K562 (cell line): ENCODE measurements at regions not wholly inside any gene's neighbourhood (a gene's known extent, or its start where the extent isn't known, plus 50 kb on each side); places are given as distances from the start of the nearest gene placed in this dataset.

ENCODE experiments used
- ATAC-seq: fragments of 200-7000 bp; cut with Tn5 transposase; 3 replicates; pipeline ENCODE4 v1.9.1; 2020; ENCODE audit warnings: moderate library complexity
- BruUV-seq: library from RNA; stranded (reverse); fragments of 400-500 nt; replicated peaks from 2 replicates; lab custom pipeline; 2021; lab: Mats Ljungman, UMichigan
- CTCF ChIA-PET: fragments of 300-600 bp; formaldehyde crosslinking; extraction: SDS; loops from one replicate; lab custom pipeline; 2021; ENCODE audit warnings: low intra/inter-chr PET ratio; lab: Yijun Ruan, JAX
- POLR2A ChIA-PET: fragments of 300-600, 350-650 bp; sonication (Branson Sonifier 250); formaldehyde crosslinking; extraction: SDS; loops from one replicate; lab custom pipeline; 2021; ENCODE audit warnings: antibody characterized with exemption, inconsistent platforms; lab: Yijun Ruan, JAX
- DNase-seq, 4 experiments: peaks; one replicate each; pipeline versions ENCODE4 v3.0.0 to v3.0.0-alpha.2; 2011 to 2018; ENCODE audit warnings: low spot score in 3 of 4, mixed read lengths in 3 of 4; ENCODE audit errors: extremely low read depth in 1 of 4
- FAIRE-seq: peaks from 2 replicates; lab custom pipeline; 2011; peaks lifted over from hg19 to GRCh38; lab: Jason Lieb, UNC
- H2AFZ ChIP-seq: 2 replicates; pipeline ENCODE4 v1.6.0; 2011; ENCODE audit warnings: low read depth, low read length, control low read depth, inconsistent platforms
- H3K27ac ChIP-seq: fragments of 200-600 bp; 3 replicates; pipeline ENCODE4 v1.8.0; 2011; ENCODE audit warnings: low read depth, mild to moderate bottlenecking, control low read depth, inconsistent platforms, low read length, moderate library complexity, mixed read lengths; ENCODE audit errors: extremely low read depth
- H3K27me3 ChIP-seq, 2 experiments: fragments of 300-600 bp in 1 of 2; 2 replicates in 1 of 2; 3 replicates in 1 of 2; pipeline versions ENCODE4 v1.6.0 to v1.8.0; 2011; ENCODE audit warnings: inconsistent platforms in 2 of 2, low read length in 2 of 2, mild to moderate bottlenecking in 1 of 2, mixed read lengths in 1 of 2, moderate library complexity in 1 of 2; ENCODE audit not compliant: control insufficient read depth in 2 of 2, insufficient read depth in 2 of 2
- H3K36me3 ChIP-seq: fragments of 300-600 bp; 3 replicates; pipeline ENCODE4 v1.8.0; 2011; ENCODE audit warnings: mild to moderate bottlenecking, low read length, inconsistent platforms; ENCODE audit not compliant: control insufficient read depth, insufficient read depth
- H3K4me1 ChIP-seq, 2 experiments: fragments of 200-600 bp in 1 of 2; replicated peaks in 1 of 2; 2 replicates in 1 of 2; 3 replicates in 1 of 2; pipeline versions ENCODE4 v1.5.1 to v1.8.0; 2011; ENCODE audit warnings: inconsistent platforms in 2 of 2, low read length in 2 of 2, mild to moderate bottlenecking in 1 of 2, mixed read lengths in 1 of 2, moderate library complexity in 1 of 2; ENCODE audit not compliant: control insufficient read depth in 2 of 2, insufficient read depth in 2 of 2
- H3K4me2 ChIP-seq: 2 replicates; pipeline ENCODE4 v1.6.1; 2011; ENCODE audit warnings: low read length, control low read depth, inconsistent platforms, mixed read lengths; ENCODE audit not compliant: insufficient read depth
- H3K4me3 ChIP-seq: fragments of 200-600 bp; sonication (generic), shearing (Covaris generic); 2 replicates; pipeline ENCODE4 v1.5.1; 2016; ENCODE audit warnings: control low read depth, inconsistent platforms
- H3K79me2 ChIP-seq: fragments of 200-600 bp; 3 replicates; pipeline ENCODE4 v1.8.0; 2011; ENCODE audit warnings: low read length, inconsistent platforms; ENCODE audit not compliant: control insufficient read depth, insufficient read depth
- H3K9ac ChIP-seq, 2 experiments: 2 replicates each; pipeline versions ENCODE4 v1.6.0 to v1.6.1; 2011; ENCODE audit warnings: low read depth in 2 of 2, low read length in 2 of 2, control low read depth in 1 of 2, inconsistent platforms in 1 of 2, mild to moderate bottlenecking in 1 of 2, mixed read lengths in 1 of 2; ENCODE audit not compliant: insufficient read depth in 1 of 2
- H3K9me1 ChIP-seq: one replicate; pipeline ENCODE4 v1.6.0; 2011; ENCODE audit warnings: inconsistent platforms, mild to moderate bottlenecking, low read length, moderate library complexity; ENCODE audit not compliant: control insufficient read depth, insufficient read depth
- H3K9me3 ChIP-seq: replicated peaks from 2 replicates; pipeline ENCODE4 v1.5.1; 2011; ENCODE audit warnings: low read depth, low read length, inconsistent platforms; ENCODE audit not compliant: control insufficient read depth, insufficient read depth
- H4K20me1 ChIP-seq: replicated peaks from 2 replicates; pipeline ENCODE4 v1.6.1; 2011; ENCODE audit warnings: low read length, inconsistent platforms, mixed read lengths; ENCODE audit not compliant: control insufficient read depth, insufficient read depth
- HEY1 ChIP-seq: fragments of 250-450 bp; sonication (Bioruptor Pico); IDR thresholded peaks from 2 replicates; pipeline ENCODE4 v1.5.0; 2020; ENCODE audit warnings: mild to moderate bottlenecking, moderate library complexity, borderline replicate concordance
- MLX ChIP-seq, 2 experiments: fragments of 450-650 bp in 1 of 2; sonication (generic) in 1 of 2; formaldehyde crosslinking; conservative IDR thresholded peaks; 2 replicates each; pipeline versions ENCODE4 v1.4.0 to v1.8.1; 2020 to 2022; ENCODE audit warnings: mild to moderate bottlenecking in 1 of 2, missing genetic modification reagents in 1 of 2
- RBFOX2 ChIP-seq: fragments of 200-400 bp; formaldehyde crosslinking; IDR thresholded peaks from 2 replicates; pipeline ENCODE4 v1.6.1; 2017; ENCODE audit warnings: low read depth, mild to moderate bottlenecking, low read length, moderate library complexity
- THAP12 ChIP-seq: fragments of 250-450 bp; sonication (Bioruptor Pico); IDR thresholded peaks from 2 replicates; pipeline ENCODE4 v1.9.0; 2021; ENCODE audit warnings: mild to moderate bottlenecking, inconsistent platforms
- ZNF79 ChIP-seq: fragments of 250-450 bp; sonication (Bioruptor Pico); IDR thresholded peaks from 2 replicates; pipeline ENCODE4 v1.4.0; 2020; ENCODE audit warnings: low read depth, mild to moderate bottlenecking, moderate library complexity
- WGBS: fragments of 100-300 bp; shearing (Covaris generic); methylation state at CpG from one replicate; pipeline ENCODE4 v1.1.6; 2016; ENCODE audit warnings: low coverage, mixed read lengths; ENCODE audit not compliant: insufficient coverage; ENCODE audit errors: missing lambda C conversion rate; 5-methylcytosine and 5-hydroxymethylcytosine counted together
- in situ Hi-C: fragments of 300-500 bp; cut with MboI; formaldehyde crosslinking; loops from 4 replicates; pipeline ENCODE4 v1.15.0; 2018; ENCODE audit warnings: inconsistent platforms, mixed read lengths
- intact Hi-C: fragments of 100-400 bp; cut with micrococcal nuclease; formaldehyde crosslinking; loops from 2 replicates; pipeline ENCODE4 v1.14.2; 2022

- ChIA-PET CTCF (no interaction called here), POLR2A (no interaction called here)
- Histone ChIP-seq H4K20me1 (no peaks in the 10 kb centered on the region), H2AFZ (no peak overlapping the region), H3K4me2 (no peak overlapping the region), H3K79me2 (no peaks in the 10 kb centered on the region), H3K9me3 (no peaks in the 10 kb centered on the region), H3K9me1 (no peaks in the 10 kb centered on the region), H3K27me3 (no peaks in the 10 kb centered on the region), H3K9ac (no peak overlapping the region), H3K4me3 (no peak overlapping the region), H3K36me3 (no peaks in the 10 kb centered on the region), H3K4me1 (no peaks in the 10 kb centered on the region), H3K27ac (no peak overlapping the region)
- intact Hi-C loops (no loop called here), in situ Hi-C loops (no loop called here)
- TF ChIP-seq ZNF79 (CRISPR knock-in tag) (no peak), MLX (CRISPR knock-in tag; conservative IDR thresholded peaks at IDR 0.05) (no peak), HEY1 (no peak), RBFOX2 (no peak), THAP12 (no peak)
- WGBS: 9% methylated on average over 4 of the region's 4 CpGs
- ATAC-seq (no peak), FAIRE-seq (no peak), DNase-seq (no peak)
- no TSS peak for BruUV-seq
These were observed 306.0 kb upstream of the COL3A1 start for GRCh38 chr2:188668017-188668680.
